H1 (cell line): ENCODE measurements at regions not wholly inside any gene's neighbourhood (a gene's known extent, or its start where the extent isn't known, plus 50 kb on each side); places are given as distances from the start of the nearest gene placed in this dataset.

ENCODE experiments used
- CTCF ChIA-PET: fragments of 300-600 bp; sonication (Branson Sonifier 250); formaldehyde crosslinking; loops from one replicate; lab custom pipeline; 2021; ENCODE audit not compliant: partially characterized antibody; lab: Charles Lee
- POLR2A ChIA-PET: fragments of 300-600 bp; sonication (Branson Sonifier 250); formaldehyde crosslinking; loops from one replicate; lab custom pipeline; 2021; ENCODE audit warnings: inconsistent platforms; ENCODE audit not compliant: partially characterized antibody; lab: Charles Lee
- DNase-seq, 2 experiments: peaks; one replicate each; pipeline versions ENCODE4 v3.0.0 to v3.0.0-alpha.2; 2010 to 2022; ENCODE audit warnings: low spot score in 2 of 2, low read depth in 1 of 2, mixed read lengths in 1 of 2
- FAIRE-seq: peaks from 2 replicates; lab custom pipeline; 2011; peaks lifted over from hg19 to GRCh38; lab: Jason Lieb, UNC
- H2AFZ ChIP-seq: 2 replicates; pipeline ENCODE4 v1.8.1; 2012; ENCODE audit warnings: low read length, inconsistent platforms
- H2AK5ac ChIP-seq: 2 replicates; pipeline ENCODE4 v1.6.1; 2013; ENCODE audit warnings: low read depth, low read length
- H2BK120ac ChIP-seq: replicated peaks from 2 replicates; pipeline ENCODE3; 2013; ENCODE audit warnings: low read depth, low read length, inconsistent platforms
- H2BK12ac ChIP-seq: 2 replicates; pipeline ENCODE4 v1.6.1; 2013; ENCODE audit warnings: low read depth, low read length
- H2BK15ac ChIP-seq: 2 replicates; pipeline ENCODE4 v1.6.1; 2013; ENCODE audit warnings: low read length
- H2BK20ac ChIP-seq: 2 replicates; pipeline ENCODE4 v1.6.1; 2013; ENCODE audit warnings: low read length
- H2BK5ac ChIP-seq: 2 replicates; pipeline ENCODE4 v1.6.1; 2013; ENCODE audit warnings: low read depth, low read length
- H3K14ac ChIP-seq: 2 replicates; pipeline ENCODE4 v1.6.1; 2013; ENCODE audit warnings: inconsistent platforms; ENCODE audit not compliant: insufficient read length
- H3K18ac ChIP-seq: 2 replicates; pipeline ENCODE4 v1.6.1; 2013; ENCODE audit warnings: low read length; ENCODE audit errors: extremely low read depth
- H3K23ac ChIP-seq: 2 replicates; pipeline ENCODE4 v1.6.1; 2013; ENCODE audit warnings: inconsistent platforms; ENCODE audit not compliant: insufficient read length
- H3K23me2 ChIP-seq: 2 replicates; pipeline ENCODE4 v1.6.1; 2013; ENCODE audit warnings: low read depth, low read length
- H3K27ac ChIP-seq: 2 replicates; pipeline ENCODE4 v1.6.1; 2011; ENCODE audit warnings: low read depth, low read length, inconsistent platforms
- H3K27me3 ChIP-seq, 4 experiments: replicated peaks in 1 of 4; 1 replicate in 1 of 4; 2 replicates in 3 of 4; pipeline versions ENCODE4 v1.6.1 to v1.8.1; 2011 to 2013; ENCODE audit warnings: low read length in 3 of 4, mild to moderate bottlenecking in 3 of 4, inconsistent platforms in 2 of 4, mixed read lengths in 2 of 4, moderate library complexity in 1 of 4; ENCODE audit not compliant: control insufficient read depth in 3 of 4, insufficient read depth in 3 of 4; ENCODE audit errors: extremely low read depth in 1 of 4
- H3K36me3 ChIP-seq, 4 experiments: 2 replicates each; pipeline versions ENCODE4 v1.6.1 to v1.8.1; 2011 to 2013; ENCODE audit warnings: mild to moderate bottlenecking in 4 of 4, low read length in 3 of 4, moderate library complexity in 2 of 4, control low read depth in 1 of 4, inconsistent platforms in 1 of 4; ENCODE audit not compliant: insufficient read depth in 4 of 4, control insufficient read depth in 2 of 4
- H3K4ac ChIP-seq: replicated peaks from 2 replicates; pipeline ENCODE3; 2013; ENCODE audit warnings: low read length, low read depth, mixed read lengths, inconsistent platforms; ENCODE audit not compliant: insufficient read length
- H3K4me1 ChIP-seq, 4 experiments: replicated peaks in 1 of 4; 1 replicate in 1 of 4; 2 replicates in 3 of 4; pipeline versions ENCODE4 v1.6.1 to v1.8.1; 2011 to 2013; ENCODE audit warnings: low read length in 3 of 4, inconsistent platforms in 2 of 4, mixed read lengths in 1 of 4; ENCODE audit not compliant: insufficient read depth in 4 of 4, control insufficient read depth in 3 of 4
- H3K4me2 ChIP-seq, 2 experiments: 2 replicates each; pipeline versions ENCODE4 v1.6.1 to v1.8.1; 2011 to 2013; ENCODE audit warnings: low read depth in 2 of 2, low read length in 2 of 2, control low read depth in 1 of 2, inconsistent platforms in 1 of 2, mild to moderate bottlenecking in 1 of 2; ENCODE audit not compliant: insufficient read depth in 1 of 2
- H3K4me3 ChIP-seq, 4 experiments: fragments of 200-600, 300-600 bp in 1 of 4; sonication (generic), shearing (Covaris generic), sonication (Bioruptor Twin) in 1 of 4; 2 replicates each; pipeline versions ENCODE4 v1.5.1 to v1.8.1; 2011 to 2016; ENCODE audit warnings: low read length in 4 of 4, low read depth in 3 of 4, control low read depth in 2 of 4, inconsistent platforms in 2 of 4, mild to moderate bottlenecking in 2 of 4, mixed read lengths in 1 of 4, moderate library complexity in 1 of 4; ENCODE audit not compliant: insufficient read depth in 2 of 4; ENCODE audit errors: extremely low read depth in 1 of 4
- H3K56ac ChIP-seq: replicated peaks from 2 replicates; pipeline ENCODE3; 2013; ENCODE audit warnings: low read depth, mild to moderate bottlenecking, mixed read lengths, low read length, inconsistent platforms; ENCODE audit not compliant: insufficient read length
- H3K79me1 ChIP-seq: 2 replicates; pipeline ENCODE4 v1.6.1; 2013; ENCODE audit warnings: low read depth, low read length, control low read depth
- H3K79me2 ChIP-seq, 2 experiments: 2 replicates each; pipeline versions ENCODE4 v1.6.1 to v1.8.1; 2012 to 2013; ENCODE audit warnings: low read length in 2 of 2, mild to moderate bottlenecking in 2 of 2, inconsistent platforms in 1 of 2; ENCODE audit not compliant: insufficient read depth in 2 of 2, control insufficient read depth in 1 of 2
- H3K9ac ChIP-seq, 4 experiments: replicated peaks in 1 of 4; 1 replicate in 1 of 4; 2 replicates in 3 of 4; pipeline versions ENCODE4 v1.6.1 to v1.8.1; 2011 to 2013; ENCODE audit warnings: low read depth in 3 of 4, low read length in 3 of 4, control low read depth in 2 of 4, mild to moderate bottlenecking in 2 of 4, moderate library complexity in 2 of 4, inconsistent platforms in 1 of 4; ENCODE audit errors: extremely low read depth in 1 of 4
- H3K9me3 ChIP-seq, 2 experiments: 2 replicates each; pipeline versions ENCODE4 v1.6.1 to v1.8.1; 2012 to 2013; ENCODE audit warnings: mild to moderate bottlenecking in 2 of 2, moderate library complexity in 2 of 2, control low read depth in 1 of 2, inconsistent platforms in 1 of 2, low read depth in 1 of 2, low read length in 1 of 2, mixed read lengths in 1 of 2; ENCODE audit not compliant: insufficient read depth in 2 of 2
- H4K20me1 ChIP-seq, 2 experiments: replicated peaks in 1 of 2; 2 replicates each; pipeline versions ENCODE3 to v1.8.1; 2011 to 2013; ENCODE audit warnings: inconsistent platforms in 2 of 2, low read length in 2 of 2, mild to moderate bottlenecking in 1 of 2; ENCODE audit not compliant: insufficient read depth in 2 of 2, control insufficient read depth in 1 of 2
- H4K5ac ChIP-seq: 2 replicates; pipeline ENCODE4 v1.6.1; 2013; ENCODE audit warnings: low read length, low read depth, mixed read lengths, inconsistent platforms; ENCODE audit not compliant: insufficient read length
- H4K8ac ChIP-seq: 2 replicates; pipeline ENCODE4 v1.8.0; 2013; ENCODE audit warnings: mild to moderate bottlenecking, moderate library complexity, low read length, inconsistent platforms; ENCODE audit not compliant: insufficient read depth; ENCODE audit errors: extremely low read depth
- H4K91ac ChIP-seq: replicated peaks from 2 replicates; pipeline ENCODE3; 2013; ENCODE audit warnings: low read length, mixed read lengths, inconsistent platforms; ENCODE audit not compliant: insufficient read length
- E2F6 ChIP-seq: IDR thresholded peaks from 2 replicates; pipeline ENCODE4 v1.6.1; 2012; ENCODE audit warnings: inconsistent platforms
- RBBP5 ChIP-seq: IDR thresholded peaks from 2 replicates; pipeline ENCODE4 v1.7.1; 2012; ENCODE audit warnings: low read depth, mild to moderate bottlenecking, inconsistent platforms, low read length, moderate library complexity, borderline replicate concordance
- WGBS, 2 experiments: shearing (Covaris generic) in 1 of 2; methylation state at CpG; one replicate each; pipeline versions ENCODE4 v1.1.6 to v1.1.7; 2013 to 2015; ENCODE audit warnings: low lambda C conversion rate in 2 of 2, mixed read lengths in 2 of 2, inconsistent platforms in 1 of 2, low coverage in 1 of 2, missing lambda C conversion rate in 1 of 2; ENCODE audit not compliant: insufficient replicate concordance in 2 of 2, insufficient coverage in 1 of 2, insufficient read length in 1 of 2; ENCODE audit errors: extremely low coverage in 1 of 2, missing lambda C conversion rate in 1 of 2; 5-methylcytosine and 5-hydroxymethylcytosine counted together

- Histone ChIP-seq H3K4me1 (peaks cover 0 to 12% (median 6%) of the 10 kb centered on the region in 4 experiments; a peak in 4 of 7 replicates), H3K36me3 (no peaks in the 10 kb centered on the region), H3K23me2 (peaks cover 3% of the 10 kb centered on the region; the same call in 1 of the 2 replicates), H3K9me3 (no peaks in the 10 kb centered on the region), H3K14ac (no peak overlapping the region), H4K5ac (no peak overlapping the region), H2BK120ac (no peak overlapping the region), H4K8ac (no peak overlapping the region; the same call in 1 of the 2 replicates), H3K79me2 (no peaks in the 10 kb centered on the region), H3K4me3 (no peak overlapping the region), H2BK20ac (no peak overlapping the region), H3K27me3 (no peaks in the 10 kb centered on the region), H2AK5ac (no peak overlapping the region), H4K91ac (no peak overlapping the region), H2BK5ac (no peak overlapping the region), H3K23ac (no peak overlapping the region), H2AFZ (no peak overlapping the region), H3K4ac (no peak overlapping the region), H4K20me1 (peaks cover 0 to 3% of the 10 kb centered on the region in 2 experiments), H2BK15ac (no peak overlapping the region), H3K9ac (no peak overlapping the region), H3K79me1 (no peaks in the 10 kb centered on the region; the same call in 1 of the 2 replicates), H3K27ac (no peak overlapping the region), H3K4me2 (no peak overlapping the region), H3K18ac (no peak overlapping the region), H3K56ac (no peak overlapping the region), H2BK12ac (no peak overlapping the region)
- WGBS, 2 experiments = 93% methylated on average over 7 of the region's 11 CpGs; no CpG with 5 or more reads in 1 of the 2 experiments
- TF ChIP-seq E2F6 (no peak), RBBP5 (no peak)
- CTCF ChIA-PET = interaction anchor here (0.6 to 2.4 kb wide), 7 partner anchors 10 to 1022 kb away, joined by 3 to 11 read pairs (median 6); no protein-coding TSS in a partner anchor
- FAIRE-seq (no peak), DNase-seq (no peak)
- POLR2A ChIA-PET = no interaction called here
These were observed 101.6 kb upstream of the RTL6 start for GRCh38 chr22:44599500-44600140.
